GM04503 (cell line): ENCODE measurements at regions not wholly inside any gene's neighbourhood (a gene's known extent, or its start where the extent isn't known, plus 50 kb on each side); places are given as distances from the start of the nearest gene placed in this dataset.
"Not testable (repeated sequence)": the region's sequence is repeated elsewhere in the genome, so short reads cannot be mapped to it uniquely, and the experiment has no call there.

ENCODE experiments used
- DNase-seq: peaks from one replicate; pipeline ENCODE4 v3.0.0-alpha.2; 2012; ENCODE audit warnings: low read depth

GRCh38 chr12:75702477-75703093 lies 191.2 kb upstream of the KRR1 start:
- no peak for DNase-seq

GRCh38 chr12:75701859-75702258 lies 190.4 kb upstream of the KRR1 start:
- DNase-seq: no peak

GRCh38 chr12:75699728-75700496 lies 188.5 kb upstream of the KRR1 start:
- DNase-seq: no peak

- no peak for DNase-seq
These were observed 187.8 kb upstream of the KRR1 start for GRCh38 chr12:75699251-75699650.

GRCh38 chr12:75698052-75698451 lies 186.6 kb upstream of the KRR1 start:
- no peak for DNase-seq

- no peak for DNase-seq
These were observed 184.5 kb upstream of the KRR1 start for GRCh38 chr12:75695926-75696325.

GRCh38 chr12:75694534-75695268 lies 183.3 kb upstream of the KRR1 start:
- no peak for DNase-seq

- no peak for DNase-seq
These were observed 181.5 kb upstream of the KRR1 start for GRCh38 chr12:75692876-75693275.

- DNase-seq: peak; percentile 91
These were observed 179.0 kb upstream of the KRR1 start for GRCh38 chr12:75690296-75690955.

GRCh38 chr12:75686233-75686632 lies 174.8 kb upstream of the KRR1 start:
- not testable (repeated sequence) for DNase-seq

- no peak for DNase-seq
These were observed 174.3 kb upstream of the KRR1 start for GRCh38 chr12:75685617-75686225.

GRCh38 chr12:75684678-75685616 lies 173.5 kb upstream of the KRR1 start:
- DNase-seq: peak; percentile 82

GRCh38 chr12:75683995-75684586 lies 172.7 kb upstream of the KRR1 start:
- not testable (repeated sequence) for DNase-seq

GRCh38 chr12:75683220-75683619 lies 171.8 kb upstream of the KRR1 start:
- DNase-seq: no peak

- DNase-seq: no peak
These were observed 166.1 kb upstream of the KRR1 start for GRCh38 chr12:75677522-75677921.

- DNase-seq: no peak
These were observed 163.0 kb upstream of the KRR1 start for GRCh38 chr12:75674393-75674792.

- DNase-seq: no peak
These were observed 160.8 kb upstream of the KRR1 start for GRCh38 chr12:75672200-75672599.

- DNase-seq: no peak
These were observed 158.8 kb upstream of the KRR1 start for GRCh38 chr12:75670216-75670615.

- DNase-seq: no peak
These were observed 155.5 kb upstream of the KRR1 start for GRCh38 chr12:75666939-75667334.

- DNase-seq: no peak
These were observed 154.9 kb upstream of the KRR1 start for GRCh38 chr12:75666126-75666938.
